ENCODE measurements at regions not wholly inside any gene's neighbourhood (a gene's known extent, or its start where the extent isn't known, plus 50 kb on each side); places are given as distances from the start of the nearest gene placed in this dataset.
"Not testable (repeated sequence)": the region's sequence is repeated elsewhere in the genome, so short reads cannot be mapped to it uniquely, and the experiment has no call there.

GRCh38 chr10:44105696-44106095, 279.2 kb downstream of the CXCL12 start:
- no peak for DNase-seq
- no peaks in the 10 kb centered on the region for H3K9me3 ChIP-seq
- TF ChIP-seq POLR2A (IDR thresholded peaks at IDR 0.05), result no peak
- TF ChIP-seq, protein P1, sequence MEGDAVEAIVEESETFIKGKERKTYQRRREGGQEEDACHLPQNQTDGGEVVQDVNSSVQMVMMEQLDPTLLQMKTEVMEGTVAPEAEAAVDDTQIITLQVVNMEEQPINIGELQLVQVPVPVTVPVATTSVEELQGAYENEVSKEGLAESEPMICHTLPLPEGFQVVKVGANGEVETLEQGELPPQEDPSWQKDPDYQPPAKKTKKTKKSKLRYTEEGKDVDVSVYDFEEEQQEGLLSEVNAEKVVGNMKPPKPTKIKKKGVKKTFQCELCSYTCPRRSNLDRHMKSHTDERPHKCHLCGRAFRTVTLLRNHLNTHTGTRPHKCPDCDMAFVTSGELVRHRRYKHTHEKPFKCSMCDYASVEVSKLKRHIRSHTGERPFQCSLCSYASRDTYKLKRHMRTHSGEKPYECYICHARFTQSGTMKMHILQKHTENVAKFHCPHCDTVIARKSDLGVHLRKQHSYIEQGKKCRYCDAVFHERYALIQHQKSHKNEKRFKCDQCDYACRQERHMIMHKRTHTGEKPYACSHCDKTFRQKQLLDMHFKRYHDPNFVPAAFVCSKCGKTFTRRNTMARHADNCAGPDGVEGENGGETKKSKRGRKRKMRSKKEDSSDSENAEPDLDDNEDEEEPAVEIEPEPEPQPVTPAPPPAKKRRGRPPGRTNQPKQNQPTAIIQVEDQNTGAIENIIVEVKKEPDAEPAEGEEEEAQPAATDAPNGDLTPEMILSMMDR (IDR thresholded peaks at IDR 0.05), result no peak
- intact Hi-C loops (cut with DNase I; ENCODE audit: low total_unique reads), result no loop called here
- H3K27ac ChIP-seq, result no peak overlapping the region
- H3K4me1 ChIP-seq, result no peaks in the 10 kb centered on the region
- no peak overlapping the region for H3K4me3 ChIP-seq
- no peaks in the 10 kb centered on the region for H3K27me3 ChIP-seq
- 62 to 63% methylated on average over 4 of the region's 4 CpGs for WGBS, 2 donors
- H3K36me3 ChIP-seq (ENCODE audit: low read depth, missing control alignments), result no peaks in the 10 kb centered on the region

- 78 to 90% methylated on average over 5 of the region's 5 CpGs for whole genome bisulfite sequencing, 2 donors
- no peaks in the 10 kb centered on the region for H3K36me3 ChIP-seq (ENCODE audit: low read depth, missing control alignments)
- no peaks in the 10 kb centered on the region for H3K9me3 ChIP-seq
- no peak overlapping the region for H3K4me3 ChIP-seq
- H3K27me3 ChIP-seq, result no peaks in the 10 kb centered on the region
- no peaks in the 10 kb centered on the region for H3K4me1 ChIP-seq
- H3K27ac ChIP-seq, result no peak overlapping the region
- TF ChIP-seq, protein P1 (IDR thresholded peaks at IDR 0.05), result no peak
- TF ChIP-seq POLR2A (IDR thresholded peaks at IDR 0.05), result no peak
- intact Hi-C loops (cut with DNase I; ENCODE audit: low total_unique reads), result no loop called here
- no peak for DNase-seq
Observed at GRCh38 chr10:44102726-44103255, 282.1 kb downstream of the CXCL12 start.

DNA sequence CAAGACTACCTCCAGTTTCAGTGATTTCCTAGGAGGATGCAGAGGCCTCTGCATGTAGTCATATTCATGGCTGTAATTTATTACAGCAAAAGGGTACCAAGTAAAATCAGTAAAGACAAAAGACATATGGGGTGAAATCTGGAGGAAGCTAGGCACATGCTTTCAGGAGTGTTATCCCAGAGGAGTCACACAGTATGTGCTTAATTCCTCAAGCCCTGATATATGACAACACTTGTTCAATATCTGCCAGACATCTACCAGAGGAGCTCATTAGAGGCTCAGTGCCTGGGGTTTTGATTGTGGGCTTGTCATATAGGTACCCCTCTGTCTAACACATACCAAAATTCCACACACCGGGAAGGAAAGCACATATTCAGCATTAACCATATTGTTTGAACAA, 283.8 kb downstream of the CXCL12 start:
- Histone ChIP-seq H3K27me3 (no peaks in the 10 kb centered on the region), H3K4me3 (no peak overlapping the region), H3K27ac (no peak overlapping the region), H3K4me1 (no peaks in the 10 kb centered on the region), H3K36me3 (ENCODE audit: low read depth, missing control alignments) (no peaks in the 10 kb centered on the region), H3K9me3 (no peaks in the 10 kb centered on the region)
- no peak for DNase-seq
- no peak for TF ChIP-seq POLR2A (IDR thresholded peaks at IDR 0.05)
- TF ChIP-seq, protein P1 (IDR thresholded peaks at IDR 0.05), result no peak
- 56 to 64% methylated on average over 1 of the region's 1 CpG for WGBS, 2 donors
- intact Hi-C loops (cut with DNase I; ENCODE audit: low total_unique reads), result no loop called here

GRCh38 chr10:44099511-44099910, 285.4 kb downstream of the CXCL12 start:
- no peak for DNase-seq
- no peaks in the 10 kb centered on the region for H3K36me3 ChIP-seq (ENCODE audit: low read depth, missing control alignments)
- H3K27ac ChIP-seq, result no peak overlapping the region
- TF ChIP-seq, protein P1 (IDR thresholded peaks at IDR 0.05), result no peak
- no peak for TF ChIP-seq POLR2A (IDR thresholded peaks at IDR 0.05)
- 91 to 96% methylated on average over 2 of the region's 2 CpGs for WGBS, 2 donors
- H3K4me3 ChIP-seq, result no peak overlapping the region
- no peaks in the 10 kb centered on the region for H3K9me3 ChIP-seq
- intact Hi-C loops (cut with DNase I; ENCODE audit: low total_unique reads), result no loop called here
- H3K27me3 ChIP-seq, result no peaks in the 10 kb centered on the region
- no peaks in the 10 kb centered on the region for H3K4me1 ChIP-seq

- WGBS, 2 donors, result 75 to 97% methylated on average over 4 of the region's 4 CpGs
- intact Hi-C loops (cut with DNase I; ENCODE audit: low total_unique reads); H3K27me3 ChIP-seq; H3K4me1 ChIP-seq; DNase-seq; H3K36me3 ChIP-seq (ENCODE audit: low read depth, missing control alignments); H3K9me3 ChIP-seq; H3K27ac ChIP-seq; H3K4me3 ChIP-seq: not testable (repeated sequence)
Observed at GRCh38 chr10:44096217-44096616, 288.7 kb downstream of the CXCL12 start.
